IMR-90 (cell line): ENCODE measurements at regions not wholly inside any gene's neighbourhood (a gene's known extent, or its start where the extent isn't known, plus 50 kb on each side); places are given as distances from the start of the nearest gene placed in this dataset.
A peak's percentile ranks its signal among the peaks of the same experiment; 100 is the strongest.

Experiments used
- ATAC-seq: fragments of 200-7000 bp; cut with Tn5 transposase; 2 replicates; pipeline ENCODE4 v1.9.1; 2020; ENCODE audit warnings: low read depth, mild to moderate bottlenecking, moderate library complexity
- BruUV-seq: library from RNA; stranded (reverse); fragments of 400-500 nt; replicated peaks from 2 replicates; lab custom pipeline; 2021; lab: Mats Ljungman, UMichigan
- CTCF ChIA-PET: fragments of 300-600 bp; formaldehyde crosslinking; extraction: SDS; loops from one replicate; lab custom pipeline; 2021; ENCODE audit warnings: antibody characterized with exemption; lab: Yijun Ruan, JAX
- POLR2A ChIA-PET: fragments of 300-600 bp; sonication (Branson Sonifier 250); formaldehyde crosslinking; loops from one replicate; lab custom pipeline; 2022; ENCODE audit warnings: antibody characterized with exemption; ENCODE audit not compliant: unreplicated experiment; lab: Charles Lee
- DNase-seq: peaks from one replicate; pipeline ENCODE4 v3.0.0; 2013
- H2AFZ ChIP-seq: replicated peaks from 2 replicates; pipeline ENCODE3; 2013; ENCODE audit warnings: low read length, mild to moderate bottlenecking; ENCODE audit not compliant: poor library complexity
- H2AK5ac ChIP-seq: 2 replicates; pipeline ENCODE4 v1.6.1; 2013; ENCODE audit warnings: low read depth, low read length, inconsistent platforms
- H2AK9ac ChIP-seq: replicated peaks from 2 replicates; pipeline ENCODE3; 2013; ENCODE audit warnings: mild to moderate bottlenecking, low read depth, low read length, moderate library complexity; ENCODE audit not compliant: poor library complexity
- H2BK120ac ChIP-seq: 2 replicates; pipeline ENCODE4 v1.6.1; 2013; ENCODE audit warnings: low read depth, low read length, inconsistent platforms
- H2BK15ac ChIP-seq: 3 replicates; pipeline ENCODE4 v1.6.1; 2013; ENCODE audit warnings: low read depth, low read length, inconsistent platforms
- H2BK20ac ChIP-seq: 2 replicates; pipeline ENCODE4 v1.6.1; 2013; ENCODE audit warnings: low read depth, mild to moderate bottlenecking, inconsistent platforms, low read length, moderate library complexity
- H2BK5ac ChIP-seq: 2 replicates; pipeline ENCODE4 v1.6.1; 2013; ENCODE audit warnings: mild to moderate bottlenecking, low read depth, low read length, inconsistent platforms; ENCODE audit not compliant: poor library complexity, severe bottlenecking
- H3K14ac ChIP-seq: replicated peaks from 2 replicates; pipeline ENCODE4 v1.6.1; 2013; ENCODE audit warnings: low read depth, low read length, inconsistent platforms
- H3K18ac ChIP-seq: 2 replicates; pipeline ENCODE4 v1.6.1; 2013; ENCODE audit warnings: low read depth, low read length, control low read depth
- H3K23ac ChIP-seq: 2 replicates; pipeline ENCODE4 v1.6.1; 2013; ENCODE audit warnings: low read depth, low read length, inconsistent platforms
- H3K27ac ChIP-seq: 2 replicates; pipeline ENCODE4 v1.5.1; 2013; ENCODE audit warnings: mild to moderate bottlenecking, control low read depth, low read length; ENCODE audit not compliant: insufficient read depth
- H3K27me3 ChIP-seq: 2 replicates; pipeline ENCODE4 v1.6.1; 2013; ENCODE audit warnings: low read length; ENCODE audit not compliant: control insufficient read depth, insufficient read depth
- H3K36me3 ChIP-seq: 2 replicates; pipeline ENCODE4 v1.6.1; 2013; ENCODE audit warnings: low read length, mixed read lengths; ENCODE audit not compliant: control insufficient read depth, insufficient read depth
- H3K4ac ChIP-seq: 2 replicates; pipeline ENCODE4 v1.6.1; 2013; ENCODE audit warnings: low read depth, low read length, inconsistent platforms
- H3K4me1 ChIP-seq: 2 replicates; pipeline ENCODE4 v1.6.1; 2013; ENCODE audit warnings: low read length, mixed read lengths; ENCODE audit not compliant: control insufficient read depth, insufficient read depth
- H3K4me2 ChIP-seq: 2 replicates; pipeline ENCODE4 v1.6.1; 2013; ENCODE audit warnings: low read depth, mild to moderate bottlenecking, control low read depth, low read length, moderate library complexity
- H3K4me3 ChIP-seq: 2 replicates; pipeline ENCODE4 v1.5.1; 2013; ENCODE audit warnings: low read depth, mild to moderate bottlenecking, control low read depth, low read length, moderate library complexity; ENCODE audit not compliant: insufficient read depth
- H3K56ac ChIP-seq: 2 replicates; pipeline ENCODE4 v1.6.1; 2013; ENCODE audit warnings: low read length, inconsistent platforms; ENCODE audit not compliant: insufficient read depth; ENCODE audit errors: extremely low read depth
- H3K79me1 ChIP-seq, 2 experiments: 2 replicates each; pipeline ENCODE4 v1.6.1; 2013; ENCODE audit warnings: low read length in 2 of 2, inconsistent platforms in 1 of 2, low read depth in 1 of 2
- H3K9ac ChIP-seq: 2 replicates; pipeline ENCODE4 v1.6.1; 2013; ENCODE audit warnings: low read depth, low read length, control low read depth
- H3K9me1 ChIP-seq: 2 replicates; pipeline ENCODE4 v1.6.1; 2013; ENCODE audit warnings: low read length, inconsistent platforms; ENCODE audit not compliant: insufficient read depth
- H3K9me3 ChIP-seq: 2 replicates; pipeline ENCODE4 v1.6.1; 2013; ENCODE audit warnings: low read length; ENCODE audit not compliant: control insufficient read depth, insufficient read depth
- H4K20me1 ChIP-seq: 2 replicates; pipeline ENCODE4 v1.6.1; 2013; ENCODE audit warnings: low read length, inconsistent platforms; ENCODE audit not compliant: insufficient read depth
- H4K5ac ChIP-seq: 2 replicates; pipeline ENCODE4 v1.6.1; 2013; ENCODE audit warnings: mild to moderate bottlenecking, low read depth, low read length, control low read depth
- H4K8ac ChIP-seq, 2 experiments: 2 replicates each; pipeline ENCODE4 v1.6.1; 2013; ENCODE audit warnings: low read depth in 2 of 2, low read length in 2 of 2, control low read depth in 1 of 2, inconsistent platforms in 1 of 2
- H4K91ac ChIP-seq: 2 replicates; pipeline ENCODE4 v1.6.1; 2013; ENCODE audit warnings: low read depth, low read length, inconsistent platforms; ENCODE audit not compliant: insufficient read depth
- BHLHE40 ChIP-seq: fragments of 150-350 bp; IDR thresholded peaks from 2 replicates; pipeline ENCODE4 v1.6.1; 2016; ENCODE audit warnings: mild to moderate bottlenecking, low read depth, low read length
- CEBPB ChIP-seq: IDR thresholded peaks from 2 replicates; pipeline ENCODE4 v1.6.1; 2012; ENCODE audit warnings: low read depth, low read length, improper control_type of control experiment
- CHD1 ChIP-seq: IDR thresholded peaks from 2 replicates; pipeline ENCODE4 v1.6.1; 2012; ENCODE audit warnings: low read depth, low read length, improper control_type of control experiment
- FOS ChIP-seq: fragments of 150-350 bp; IDR thresholded peaks from 2 replicates; pipeline ENCODE4 v1.6.1; 2016; ENCODE audit warnings: low read depth, low read length
- MAFK ChIP-seq: IDR thresholded peaks from 2 replicates; pipeline ENCODE4 v1.6.1; 2012; ENCODE audit warnings: low read depth, low read length, improper control_type of control experiment
- MAZ ChIP-seq: IDR thresholded peaks from 2 replicates; pipeline ENCODE4 v1.6.1; 2012; ENCODE audit warnings: low read depth, mild to moderate bottlenecking, low read length, improper control_type of control experiment, moderate library complexity, borderline replicate concordance
- MXI1 ChIP-seq: IDR thresholded peaks from 2 replicates; pipeline ENCODE4 v1.6.1; 2012; ENCODE audit warnings: low read depth, mild to moderate bottlenecking, low read length, moderate library complexity, borderline replicate concordance
- RAD21 ChIP-seq: IDR thresholded peaks from 2 replicates; pipeline ENCODE4 v1.6.1; 2012; ENCODE audit warnings: low read length, improper control_type of control experiment
- RCOR1 ChIP-seq: IDR thresholded peaks from 2 replicates; pipeline ENCODE4 v1.6.1; 2012; ENCODE audit warnings: mild to moderate bottlenecking, low read length, improper control_type of control experiment; ENCODE audit not compliant: insufficient replicate concordance
- RFX5 ChIP-seq: IDR thresholded peaks from 2 replicates; pipeline ENCODE4 v1.8.0; 2012; ENCODE audit warnings: low read depth, mild to moderate bottlenecking, low read length, moderate library complexity
- SMC3 ChIP-seq: fragments of 150-350 bp; IDR thresholded peaks from 2 replicates; pipeline ENCODE4 v1.6.1; 2016; ENCODE audit warnings: low read depth, mild to moderate bottlenecking, antibody characterized with exemption, low read length, moderate library complexity
- WGBS, 2 experiments: methylation state at CpG; one replicate each; pipeline versions ENCODE4 v1.1.5 to v1.1.7; 2013; ENCODE audit warnings: missing lambda C conversion rate in 2 of 2; ENCODE audit not compliant: insufficient read length in 1 of 2; ENCODE audit errors: extremely low coverage in 2 of 2; 5-methylcytosine and 5-hydroxymethylcytosine counted together
- dilution Hi-C: fragments of 300-500 bp; cut with HindIII; formaldehyde crosslinking; loops from one replicate; pipeline ENCODE4 v1.14.3; 2018; ENCODE audit warnings: low sequenced_read_pairs; ENCODE audit not compliant: unreplicated experiment
- in situ Hi-C: fragments of 300-500 bp; cut with MboI; formaldehyde crosslinking; loops from 3 replicates; pipeline ENCODE4 v1.14.3; 2019; ENCODE audit warnings: low sequenced_read_pairs, inconsistent platforms, mixed read lengths
- intact Hi-C: fragments of 100-400 bp; cut with micrococcal nuclease; formaldehyde crosslinking; loops from 2 replicates; pipeline ENCODE4 v1.10.0; 2022
- TF ChIP-seq, protein P1 (sequence below): fragments of 150-350 bp; IDR thresholded peaks from 2 replicates; pipeline ENCODE4 v1.6.1; 2016; ENCODE audit warnings: low read depth, mild to moderate bottlenecking, low read length, moderate library complexity, borderline replicate concordance
- TF ChIP-seq, protein P2 (sequence below): conservative IDR thresholded peaks from 2 replicates; pipeline ENCODE4 v1.5.1; 2012; ENCODE audit warnings: mild to moderate bottlenecking, low read depth, low read length, improper control_type of control experiment
- TF ChIP-seq, protein P3 (sequence below): fragments of 150-350 bp; IDR thresholded peaks from 2 replicates; pipeline ENCODE4 v1.6.1; 2017; ENCODE audit warnings: mild to moderate bottlenecking, antibody characterized with exemption, low read length, low read depth

DNA sequence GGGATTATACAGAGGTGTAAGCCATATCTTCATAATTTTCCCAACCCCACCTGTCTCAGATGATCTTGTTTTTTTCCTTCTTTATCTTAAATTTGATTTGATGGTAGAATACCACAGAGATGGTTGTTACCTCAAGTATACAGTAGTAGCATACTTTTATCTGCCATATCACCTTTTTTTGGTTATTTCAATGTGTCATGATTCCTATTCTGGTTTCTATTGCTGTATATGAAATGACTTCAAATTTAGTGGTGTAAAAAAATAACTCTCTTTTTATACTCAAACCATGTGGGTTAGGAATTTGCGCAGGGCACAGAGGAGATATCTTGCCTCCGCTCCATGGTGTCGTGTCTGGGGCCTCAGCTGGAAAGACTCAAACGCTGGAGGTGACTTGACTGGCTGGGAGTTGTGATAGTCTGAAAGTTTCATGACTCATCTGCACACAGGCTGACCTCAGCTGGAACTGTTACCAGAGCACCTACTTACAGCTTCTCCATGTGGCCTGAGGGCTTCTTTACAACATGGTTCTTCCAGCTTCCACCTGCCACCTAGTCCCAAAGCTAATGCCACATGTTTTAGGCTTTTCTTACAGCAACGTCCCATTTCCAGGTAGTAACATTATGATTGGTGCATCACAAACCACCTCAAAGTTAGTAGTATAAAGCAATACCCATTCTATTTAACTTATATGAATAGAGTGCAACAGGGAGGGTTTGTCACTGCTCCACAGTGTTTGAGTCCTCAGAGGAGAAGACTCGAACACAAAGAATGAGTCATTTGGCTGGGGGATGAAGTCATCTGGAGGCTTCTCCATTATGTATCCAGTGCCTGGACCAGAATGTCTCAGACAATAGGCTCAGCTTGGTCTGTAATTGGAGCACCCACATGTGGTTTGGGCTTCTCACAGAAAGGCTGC lies 82.3 kb upstream of the XPO1 start:
- Histone ChIP-seq H3K14ac (peak overlapping the region; percentile 23; the same call in 1 of the 2 replicates), H4K8ac (no peak overlapping the region), H3K9me1 (peaks cover 3% of the 10 kb centered on the region), H2BK120ac (no peak overlapping the region), H4K91ac (no peak overlapping the region), H3K9ac (no peak overlapping the region), H3K9me3 (no peaks in the 10 kb centered on the region), H3K27ac (no peak overlapping the region), H3K4me1 (0 out of 2 replicates have a peak, but pooled peaks cover 2% of the 10 kb centered on the region), H3K23ac (no peak overlapping the region), H3K4me2 (no peak overlapping the region), H2AFZ (no peak overlapping the region), H3K36me3 (no peaks in the 10 kb centered on the region), H3K27me3 (no peaks in the 10 kb centered on the region), H3K18ac (no peak overlapping the region), H3K4ac (no peak overlapping the region), H2AK9ac (no peak overlapping the region), H3K4me3 (no peak overlapping the region), H4K20me1 (peaks cover 3% of the 10 kb centered on the region; the same call in 1 of the 2 replicates), H3K79me1 (no peaks in the 10 kb centered on the region), H2BK15ac (no peak overlapping the region), H3K56ac (no peak overlapping the region), H2AK5ac (no peak overlapping the region), H2BK20ac (no peak overlapping the region), H2BK5ac (peak overlapping the region; percentile 44), H4K5ac (no peak overlapping the region)
- DNase-seq (peak; percentile 88), ATAC-seq (peak; percentile 90)
- ChIA-PET CTCF (no interaction called here), POLR2A (no interaction called here)
- intact Hi-C loops (no loop called here), in situ Hi-C loops (no loop called here), dilution Hi-C loops (no loop called here)
- TF ChIP-seq, protein P1, sequence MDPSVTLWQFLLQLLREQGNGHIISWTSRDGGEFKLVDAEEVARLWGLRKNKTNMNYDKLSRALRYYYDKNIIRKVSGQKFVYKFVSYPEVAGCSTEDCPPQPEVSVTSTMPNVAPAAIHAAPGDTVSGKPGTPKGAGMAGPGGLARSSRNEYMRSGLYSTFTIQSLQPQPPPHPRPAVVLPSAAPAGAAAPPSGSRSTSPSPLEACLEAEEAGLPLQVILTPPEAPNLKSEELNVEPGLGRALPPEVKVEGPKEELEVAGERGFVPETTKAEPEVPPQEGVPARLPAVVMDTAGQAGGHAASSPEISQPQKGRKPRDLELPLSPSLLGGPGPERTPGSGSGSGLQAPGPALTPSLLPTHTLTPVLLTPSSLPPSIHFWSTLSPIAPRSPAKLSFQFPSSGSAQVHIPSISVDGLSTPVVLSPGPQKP, result no peak
- TF ChIP-seq MXI1 (peak; percentile 67; the same call in 1 of the 2 replicates), CHD1 (no peak), MAFK (no peak), SMC3 (no peak), RCOR1 (no peak), RAD21 (no peak), CEBPB (no peak), FOS (peak; percentile 62; the same call in 1 of the 2 replicates), RFX5 (no peak), BHLHE40 (no peak; the same call in 1 of the 2 replicates), MAZ (no peak)
- TF ChIP-seq, protein P2, sequence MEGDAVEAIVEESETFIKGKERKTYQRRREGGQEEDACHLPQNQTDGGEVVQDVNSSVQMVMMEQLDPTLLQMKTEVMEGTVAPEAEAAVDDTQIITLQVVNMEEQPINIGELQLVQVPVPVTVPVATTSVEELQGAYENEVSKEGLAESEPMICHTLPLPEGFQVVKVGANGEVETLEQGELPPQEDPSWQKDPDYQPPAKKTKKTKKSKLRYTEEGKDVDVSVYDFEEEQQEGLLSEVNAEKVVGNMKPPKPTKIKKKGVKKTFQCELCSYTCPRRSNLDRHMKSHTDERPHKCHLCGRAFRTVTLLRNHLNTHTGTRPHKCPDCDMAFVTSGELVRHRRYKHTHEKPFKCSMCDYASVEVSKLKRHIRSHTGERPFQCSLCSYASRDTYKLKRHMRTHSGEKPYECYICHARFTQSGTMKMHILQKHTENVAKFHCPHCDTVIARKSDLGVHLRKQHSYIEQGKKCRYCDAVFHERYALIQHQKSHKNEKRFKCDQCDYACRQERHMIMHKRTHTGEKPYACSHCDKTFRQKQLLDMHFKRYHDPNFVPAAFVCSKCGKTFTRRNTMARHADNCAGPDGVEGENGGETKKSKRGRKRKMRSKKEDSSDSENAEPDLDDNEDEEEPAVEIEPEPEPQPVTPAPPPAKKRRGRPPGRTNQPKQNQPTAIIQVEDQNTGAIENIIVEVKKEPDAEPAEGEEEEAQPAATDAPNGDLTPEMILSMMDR, result no peak
- TF ChIP-seq, protein P3, sequence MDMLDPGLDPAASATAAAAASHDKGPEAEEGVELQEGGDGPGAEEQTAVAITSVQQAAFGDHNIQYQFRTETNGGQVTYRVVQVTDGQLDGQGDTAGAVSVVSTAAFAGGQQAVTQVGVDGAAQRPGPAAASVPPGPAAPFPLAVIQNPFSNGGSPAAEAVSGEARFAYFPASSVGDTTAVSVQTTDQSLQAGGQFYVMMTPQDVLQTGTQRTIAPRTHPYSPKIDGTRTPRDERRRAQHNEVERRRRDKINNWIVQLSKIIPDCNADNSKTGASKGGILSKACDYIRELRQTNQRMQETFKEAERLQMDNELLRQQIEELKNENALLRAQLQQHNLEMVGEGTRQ, result no peak
- BruUV-seq, result no TSS peak
- no CpG with 5 or more reads among the region's 6 CpGs for WGBS, 2 experiments
